Ectodermal cell (in vitro differentiated cells): ENCODE measurements at regions not wholly inside any gene's neighbourhood (a gene's known extent, or its start where the extent isn't known, plus 50 kb on each side); places are given as distances from the start of the nearest gene placed in this dataset.
"Not testable (repeated sequence)": the region's sequence is repeated elsewhere in the genome, so short reads cannot be mapped to it uniquely, and the experiment has no call there.

Experiments used
- H3K27ac ChIP-seq: 2 replicates; pipeline ENCODE4 v1.7.0; 2013; ENCODE audit warnings: mild to moderate bottlenecking, low read depth, low read length; ENCODE audit not compliant: insufficient read depth, poor library complexity, severe bottlenecking
- H3K27me3 ChIP-seq: 2 replicates; pipeline ENCODE4 v1.7.0; 2013; ENCODE audit warnings: mild to moderate bottlenecking, low read length; ENCODE audit not compliant: insufficient read depth, control insufficient read depth, poor library complexity, severe bottlenecking
- H3K36me3 ChIP-seq: one replicate; pipeline ENCODE4 v1.7.0; 2013; ENCODE audit warnings: low read length; ENCODE audit not compliant: control insufficient read depth, insufficient read depth
- H3K4me1 ChIP-seq: one replicate; pipeline ENCODE4 v1.7.0; 2013; ENCODE audit warnings: low read length; ENCODE audit not compliant: control insufficient read depth, insufficient read depth
- H3K4me3 ChIP-seq: 2 replicates; pipeline ENCODE4 v1.7.0; 2013; ENCODE audit warnings: low read depth, low read length, control low read depth; ENCODE audit not compliant: insufficient read depth
- H3K9me3 ChIP-seq: 2 replicates; pipeline ENCODE4 v1.7.0; 2013; ENCODE audit warnings: mild to moderate bottlenecking, low read length, moderate library complexity; ENCODE audit not compliant: control insufficient read depth
- WGBS, 2 experiments: methylation state at CpG; one replicate each; pipeline ENCODE4 v1.1.7; 2013; ENCODE audit warnings: missing lambda C conversion rate in 2 of 2; 5-methylcytosine and 5-hydroxymethylcytosine counted together

GRCh38 chr14:71556730-71557129 is 375.5 kb upstream of the RGS6 start:
- H3K27ac ChIP-seq: no peak overlapping the region
- WGBS, 2 experiments: 94 to 95% methylated on average over 2 of the region's 2 CpGs

GRCh38 chr14:71557351-71557750 is 374.9 kb upstream of the RGS6 start:
- no peak overlapping the region for H3K4me3 ChIP-seq
- no peaks in the 10 kb centered on the region for H3K27me3 ChIP-seq
- no peaks in the 10 kb centered on the region for H3K4me1 ChIP-seq
- no peaks in the 10 kb centered on the region for H3K36me3 ChIP-seq
- no peak overlapping the region for H3K27ac ChIP-seq
- no CpG with 5 or more reads among the region's 2 CpGs for WGBS, 2 experiments
- no peaks in the 10 kb centered on the region for H3K9me3 ChIP-seq

More at GRCh38 chr14:71556730-71557129, 375.5 kb upstream of the RGS6 start:
- Histone ChIP-seq H3K4me1 (no peaks in the 10 kb centered on the region), H3K9me3 (no peaks in the 10 kb centered on the region), H3K4me3 (no peak overlapping the region), H3K27me3 (no peaks in the 10 kb centered on the region), H3K36me3 (no peaks in the 10 kb centered on the region)

- 93 to 95% methylated on average over 10 of the region's 10 CpGs for WGBS, 2 experiments
- not testable (repeated sequence) for H3K4me1 ChIP-seq, H3K27me3 ChIP-seq, H3K27ac ChIP-seq, H3K9me3 ChIP-seq, H3K36me3 ChIP-seq, H3K4me3 ChIP-seq
Measured at GRCh38 chr14:71558943-71559342, 373.3 kb upstream of the RGS6 start.

- no peak overlapping the region for H3K27ac ChIP-seq
- H3K9me3 ChIP-seq: no peaks in the 10 kb centered on the region
- H3K4me3 ChIP-seq: no peak overlapping the region
- no peaks in the 10 kb centered on the region for H3K27me3 ChIP-seq
- no peaks in the 10 kb centered on the region for H3K36me3 ChIP-seq
- H3K4me1 ChIP-seq: no peaks in the 10 kb centered on the region
Measured at GRCh38 chr14:71560751-71561150, 371.5 kb upstream of the RGS6 start.

GRCh38 chr14:71563492-71564153 is 368.6 kb upstream of the RGS6 start:
- no peak overlapping the region for H3K4me3 ChIP-seq
- H3K9me3 ChIP-seq: no peaks in the 10 kb centered on the region
- no peaks in the 10 kb centered on the region for H3K36me3 ChIP-seq
- H3K27ac ChIP-seq: no peak overlapping the region
- no peaks in the 10 kb centered on the region for H3K27me3 ChIP-seq
- 69 to 83% methylated on average over 3 of the region's 3 CpGs for WGBS, 2 experiments
- no peaks in the 10 kb centered on the region for H3K4me1 ChIP-seq

GRCh38 chr14:71566276-71566675 is 366.0 kb upstream of the RGS6 start:
- H3K9me3 ChIP-seq: no peaks in the 10 kb centered on the region
- H3K4me3 ChIP-seq: no peak overlapping the region
- H3K27ac ChIP-seq: no peak overlapping the region
- no peaks in the 10 kb centered on the region for H3K4me1 ChIP-seq
- no peaks in the 10 kb centered on the region for H3K36me3 ChIP-seq
- H3K27me3 ChIP-seq: no peaks in the 10 kb centered on the region
- 89% methylated on average over 4 of the region's 4 CpGs for WGBS, 2 experiments

GRCh38 chr14:71567499-71568133 is 364.6 kb upstream of the RGS6 start:
- H3K27me3 ChIP-seq, H3K4me1 ChIP-seq, H3K36me3 ChIP-seq, H3K27ac ChIP-seq, H3K4me3 ChIP-seq, H3K9me3 ChIP-seq: not testable (repeated sequence)
- 90 to 95% methylated on average over 2 of the region's 2 CpGs for WGBS, 2 experiments

- Histone ChIP-seq H3K4me3 (no peak overlapping the region), H3K36me3 (no peaks in the 10 kb centered on the region), H3K9me3 (no peaks in the 10 kb centered on the region), H3K4me1 (peaks cover 5% of the 10 kb centered on the region), H3K27me3 (no peaks in the 10 kb centered on the region), H3K27ac (no peak overlapping the region)
- 44 to 76% methylated on average over 1 to 2 of the region's 2 CpGs for WGBS, 2 experiments
Measured at GRCh38 chr14:71574976-71575375, 357.3 kb upstream of the RGS6 start.

- WGBS, 2 experiments: 94 to 95% methylated on average over 2 of the region's 2 CpGs
Measured at GRCh38 chr14:71576472-71576871, 355.8 kb upstream of the RGS6 start.

GRCh38 chr14:71579331-71579730 is 352.9 kb upstream of the RGS6 start:
- Histone ChIP-seq H3K9me3 (no peaks in the 10 kb centered on the region), H3K4me1 (peaks cover 5% of the 10 kb centered on the region), H3K27ac (no peak overlapping the region), H3K27me3 (no peaks in the 10 kb centered on the region), H3K4me3 (no peak overlapping the region), H3K36me3 (no peaks in the 10 kb centered on the region)
- WGBS, 2 experiments: 92 to 94% methylated on average over 3 of the region's 3 CpGs

More at GRCh38 chr14:71576472-71576871, 355.8 kb upstream of the RGS6 start:
- Histone ChIP-seq H3K27ac (no peak overlapping the region), H3K9me3 (no peaks in the 10 kb centered on the region), H3K27me3 (no peaks in the 10 kb centered on the region), H3K4me3 (no peak overlapping the region), H3K4me1 (peaks cover 5% of the 10 kb centered on the region), H3K36me3 (no peaks in the 10 kb centered on the region)
